ENCODE measurements at regions not wholly inside any gene's neighbourhood (a gene's known extent, or its start where the extent isn't known, plus 50 kb on each side); places are given as distances from the start of the nearest gene placed in this dataset.

GRCh38 chr1:53378061-53378460 is 50.2 kb upstream of the LRP8 start:
- DNase-seq: no peak

GRCh38 chr1:53378932-53379661 is 51.2 kb upstream of the LRP8 start:
- no peak for DNase-seq

- DNase-seq: no peak
Measured at GRCh38 chr1:53379662-53380002, 51.8 kb upstream of the LRP8 start.

GRCh38 chr1:53380296-53380695 is 52.4 kb upstream of the LRP8 start:
- DNase-seq: no peak

GRCh38 chr1:53381790-53382401 is 54.0 kb upstream of the LRP8 start:
- no peak for DNase-seq

- no peak for DNase-seq
Measured at GRCh38 chr1:53383136-53383870, 55.4 kb upstream of the LRP8 start.

- DNase-seq: no peak
Measured at GRCh38 chr1:53384796-53385195, 56.9 kb upstream of the LRP8 start.

GRCh38 chr1:53385276-53386225 is 57.7 kb upstream of the LRP8 start:
- DNase-seq: no peak

GRCh38 chr1:53388963-53389362 is 61.1 kb upstream of the LRP8 start:
- DNase-seq: peak; percentile 36

- peak; percentile 79 for DNase-seq
Measured at GRCh38 chr1:53390261-53390660, 62.4 kb upstream of the LRP8 start.

- no peak for DNase-seq
Measured at GRCh38 chr1:53390736-53391135, 62.9 kb upstream of the LRP8 start.

- no peak for DNase-seq
Measured at GRCh38 chr1:53391296-53391695, 63.4 kb upstream of the LRP8 start.

GRCh38 chr1:53391982-53392381 is 64.1 kb upstream of the LRP8 start:
- no peak for DNase-seq

- DNase-seq: no peak
Measured at GRCh38 chr1:53392460-53392859, 64.6 kb upstream of the LRP8 start.

GRCh38 chr1:53393325-53393792 is 65.5 kb upstream of the LRP8 start:
- peak; percentile 42 for DNase-seq

GRCh38 chr1:53394306-53394705 is 64.9 kb upstream of the DMRTB1 start:
- no peak for DNase-seq

GRCh38 chr1:53395671-53396215 is 63.5 kb upstream of the DMRTB1 start:
- no peak for DNase-seq

- DNase-seq: no peak
Measured at GRCh38 chr1:53396573-53397268, 62.5 kb upstream of the DMRTB1 start.

GRCh38 chr1:53398091-53398490 is 61.1 kb upstream of the DMRTB1 start:
- no peak for DNase-seq

GRCh38 chr1:53398576-53399365 is 60.4 kb upstream of the DMRTB1 start:
- DNase-seq: no peak
